GM23248 (cell line): ENCODE measurements at regions not wholly inside any gene's neighbourhood (a gene's known extent, or its start where the extent isn't known, plus 50 kb on each side); places are given as distances from the start of the nearest gene placed in this dataset.

Experiments
- EZH2 ChIP-seq: fragments of 200-600 bp; sonication (generic); IDR thresholded peaks from 2 replicates; pipeline ENCODE4 v1.6.1; 2018; ENCODE audit warnings: antibody characterized with exemption, mild to moderate bottlenecking; ENCODE audit not compliant: insufficient read depth, poor library complexity, severe bottlenecking
- EZH2phosphoT487 ChIP-seq: fragments of 200-600 bp; sonication (generic); IDR thresholded peaks from 2 replicates; pipeline ENCODE4 v1.6.1; 2018; ENCODE audit warnings: antibody characterized with exemption, moderate library complexity, mild to moderate bottlenecking, low read depth; ENCODE audit not compliant: insufficient read depth

GRCh38 chr7:121618182-121618581 is 222.1 kb upstream of the FAM3C start:
- TF ChIP-seq EZH2 (no peak), EZH2phosphoT487 (no peak)
